Left lung (tissue), 4 donors: ENCODE measurements at regions not wholly inside any gene's neighbourhood (a gene's known extent, or its start where the extent isn't known, plus 50 kb on each side); places are given as distances from the start of the nearest gene placed in this dataset.

Source experiments
- ATAC-seq: fragments of 200-7000 bp; cut with Tn5 transposase; one replicate; pipeline ENCODE4 v1.9.1; 2020; ENCODE audit warnings: moderate library complexity
- DNase-seq, 4 donors: peaks; one replicate each; pipeline ENCODE4 v3.0.0-alpha.2; 2013 to 2020
- H3K27ac ChIP-seq, 2 donors: fragments of 200-600 bp; sonication (generic) in 1 of 2; one replicate each; pipeline versions ENCODE4 v1.5.0 to v1.8.0; 2020 to 2021
- H3K27me3 ChIP-seq, 2 donors: fragments of 200-600 bp; sonication (generic) in 1 of 2; one replicate each; pipeline versions ENCODE4 v1.5.0 to v1.8.0; 2020 to 2021
- H3K36me3 ChIP-seq, 2 donors: fragments of 200-600 bp; sonication (generic) in 1 of 2; one replicate each; pipeline versions ENCODE4 v1.5.0 to v1.8.0; 2020 to 2021
- H3K4me1 ChIP-seq, 2 donors: fragments of 200-600 bp; one replicate each; pipeline ENCODE4 v1.8.0; 2021
- H3K4me3 ChIP-seq, 2 donors: fragments of 200-600 bp; sonication (generic) in 1 of 2; one replicate each; pipeline versions ENCODE4 v1.5.0 to v1.8.0; 2020 to 2021; ENCODE audit warnings: mild to moderate bottlenecking in 1 of 2
- H3K9me3 ChIP-seq, 2 donors: fragments of 200-600 bp; sonication (generic) in 1 of 2; one replicate each; pipeline versions ENCODE4 v1.5.0 to v1.8.0; 2020 to 2021
- intact Hi-C, 2 donors: fragments of 100-400 bp; cut with DNase I; formaldehyde crosslinking; loops; one replicate each; pipeline versions ENCODE4 v1.11.2 to v1.14.2; 2022
- TF ChIP-seq, protein P1 (sequence below), 2 donors: fragments of 200-600 bp; sonication (generic) in 1 of 2; IDR thresholded peaks; one replicate each; pipeline versions ENCODE4 v1.5.0 to v1.8.0; 2021; ENCODE audit warnings: antibody characterized with exemption in 2 of 2
- donor health status: DM: no; HTN: yes; CAD: no.
- donor health status: DM: no; HTN: no; CAD: no.

DNA sequence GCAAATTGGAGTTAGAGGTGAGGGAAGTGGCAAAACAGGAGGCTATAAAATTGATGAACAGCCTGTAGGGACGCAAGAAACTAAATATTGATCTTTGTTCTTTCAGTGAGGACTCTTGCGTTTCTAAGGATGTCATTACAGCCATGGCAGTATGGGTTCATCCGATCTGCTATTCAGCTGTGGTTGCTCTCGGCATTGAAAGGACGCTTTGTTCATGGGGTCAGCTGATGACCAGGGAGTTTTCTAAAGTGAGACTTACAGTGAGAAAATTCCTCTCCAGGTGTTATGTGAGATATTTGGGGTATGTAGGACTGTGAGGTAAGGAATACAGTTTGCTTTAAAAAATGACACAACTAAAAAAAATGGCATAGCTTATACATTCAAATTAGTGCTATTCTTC, 52.7 kb upstream of the PELI1 start:
- Histone ChIP-seq H3K36me3 (no peaks in the 10 kb centered on the region), H3K4me1 (peaks cover 6 to 17% of the 10 kb centered on the region in 2 donors), H3K9me3 (no peaks in the 10 kb centered on the region), H3K4me3 (no peak overlapping the region), H3K27ac (no peak overlapping the region), H3K27me3 (no peaks in the 10 kb centered on the region)
- DNase-seq = no peak
- intact Hi-C loops = no loop called here
- no peak for ATAC-seq
- TF ChIP-seq, protein P1, sequence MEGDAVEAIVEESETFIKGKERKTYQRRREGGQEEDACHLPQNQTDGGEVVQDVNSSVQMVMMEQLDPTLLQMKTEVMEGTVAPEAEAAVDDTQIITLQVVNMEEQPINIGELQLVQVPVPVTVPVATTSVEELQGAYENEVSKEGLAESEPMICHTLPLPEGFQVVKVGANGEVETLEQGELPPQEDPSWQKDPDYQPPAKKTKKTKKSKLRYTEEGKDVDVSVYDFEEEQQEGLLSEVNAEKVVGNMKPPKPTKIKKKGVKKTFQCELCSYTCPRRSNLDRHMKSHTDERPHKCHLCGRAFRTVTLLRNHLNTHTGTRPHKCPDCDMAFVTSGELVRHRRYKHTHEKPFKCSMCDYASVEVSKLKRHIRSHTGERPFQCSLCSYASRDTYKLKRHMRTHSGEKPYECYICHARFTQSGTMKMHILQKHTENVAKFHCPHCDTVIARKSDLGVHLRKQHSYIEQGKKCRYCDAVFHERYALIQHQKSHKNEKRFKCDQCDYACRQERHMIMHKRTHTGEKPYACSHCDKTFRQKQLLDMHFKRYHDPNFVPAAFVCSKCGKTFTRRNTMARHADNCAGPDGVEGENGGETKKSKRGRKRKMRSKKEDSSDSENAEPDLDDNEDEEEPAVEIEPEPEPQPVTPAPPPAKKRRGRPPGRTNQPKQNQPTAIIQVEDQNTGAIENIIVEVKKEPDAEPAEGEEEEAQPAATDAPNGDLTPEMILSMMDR (IDR thresholded peaks at IDR 0.05) = no peak

DNA sequence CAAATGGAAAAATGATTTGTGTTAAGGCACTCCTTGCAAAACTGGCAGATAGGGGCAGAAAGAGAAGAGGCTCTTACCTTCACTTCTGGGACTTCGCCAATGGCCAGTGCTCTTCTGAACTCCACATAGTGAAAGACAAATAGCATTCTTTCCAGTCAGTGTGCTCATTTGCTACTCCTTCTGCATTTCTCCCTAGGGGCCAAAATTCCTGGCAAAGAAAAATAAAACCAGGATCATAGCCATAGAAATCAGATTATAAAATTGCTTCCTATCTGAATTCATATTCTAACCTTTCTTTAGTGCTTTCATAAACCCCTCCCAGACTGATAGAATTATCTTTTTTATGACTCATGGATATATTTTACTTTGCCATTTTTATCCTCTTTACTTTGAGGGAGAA, 56.9 kb upstream of the PELI1 start:
- Histone ChIP-seq H3K27me3 (no peaks in the 10 kb centered on the region), H3K27ac (peak overlapping the region; percentile 15 to 83), H3K4me1 (peaks cover 26 to 31% of the 10 kb centered on the region in 2 donors), H3K9me3 (no peaks in the 10 kb centered on the region), H3K4me3 (no peak overlapping the region), H3K36me3 (no peaks in the 10 kb centered on the region)
- ATAC-seq (peak; percentile 36), DNase-seq (no peak)
- intact Hi-C loops = no loop called here
- TF ChIP-seq, protein P1 (IDR thresholded peaks at IDR 0.05) = no peak

DNA sequence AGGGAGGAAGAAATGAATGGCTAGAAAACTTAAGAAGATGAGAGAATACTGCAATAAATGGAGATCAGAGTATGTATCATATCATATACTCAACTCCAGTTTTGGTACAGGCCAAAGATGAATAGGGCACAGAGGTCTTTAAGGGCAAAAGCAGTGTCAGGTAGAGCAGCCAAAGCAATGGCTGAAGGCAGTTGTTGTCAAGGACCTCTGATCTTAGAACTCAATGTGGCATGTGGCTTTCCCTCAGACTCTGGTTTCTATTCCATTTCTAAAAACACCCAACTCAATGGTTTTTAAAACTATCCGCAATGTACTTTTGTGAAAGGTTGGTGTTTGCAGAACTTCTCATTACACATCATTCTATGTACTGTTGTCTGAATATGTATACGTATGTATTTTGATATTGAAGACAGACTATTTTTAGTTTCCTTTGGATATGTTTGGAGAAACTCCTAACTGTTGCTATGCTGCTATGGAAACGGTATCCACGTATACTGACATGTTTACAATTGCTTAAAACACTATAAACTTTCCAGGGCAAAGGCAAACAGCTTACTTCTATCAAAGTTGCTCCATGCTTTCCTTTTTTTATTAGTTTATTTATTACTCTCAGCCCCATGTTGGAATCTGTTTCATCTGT, 58.1 kb upstream of the PELI1 start:
- no peak overlapping the region for H3K4me3 ChIP-seq
- H3K9me3 ChIP-seq = no peaks in the 10 kb centered on the region
- peaks cover 26 to 31% of the 10 kb centered on the region in 2 donors for H3K4me1 ChIP-seq
- H3K27me3 ChIP-seq = no peaks in the 10 kb centered on the region
- intact Hi-C loops = no loop called here
- DNase-seq (peak in 2 of 4 donors; percentile 91 to 94), ATAC-seq (peak; percentile 64)
- TF ChIP-seq, protein P1 (IDR thresholded peaks at IDR 0.05) = no peak
- H3K36me3 ChIP-seq = no peaks in the 10 kb centered on the region
- H3K27ac ChIP-seq = peak overlapping the region; percentile 83 to 90

DNA sequence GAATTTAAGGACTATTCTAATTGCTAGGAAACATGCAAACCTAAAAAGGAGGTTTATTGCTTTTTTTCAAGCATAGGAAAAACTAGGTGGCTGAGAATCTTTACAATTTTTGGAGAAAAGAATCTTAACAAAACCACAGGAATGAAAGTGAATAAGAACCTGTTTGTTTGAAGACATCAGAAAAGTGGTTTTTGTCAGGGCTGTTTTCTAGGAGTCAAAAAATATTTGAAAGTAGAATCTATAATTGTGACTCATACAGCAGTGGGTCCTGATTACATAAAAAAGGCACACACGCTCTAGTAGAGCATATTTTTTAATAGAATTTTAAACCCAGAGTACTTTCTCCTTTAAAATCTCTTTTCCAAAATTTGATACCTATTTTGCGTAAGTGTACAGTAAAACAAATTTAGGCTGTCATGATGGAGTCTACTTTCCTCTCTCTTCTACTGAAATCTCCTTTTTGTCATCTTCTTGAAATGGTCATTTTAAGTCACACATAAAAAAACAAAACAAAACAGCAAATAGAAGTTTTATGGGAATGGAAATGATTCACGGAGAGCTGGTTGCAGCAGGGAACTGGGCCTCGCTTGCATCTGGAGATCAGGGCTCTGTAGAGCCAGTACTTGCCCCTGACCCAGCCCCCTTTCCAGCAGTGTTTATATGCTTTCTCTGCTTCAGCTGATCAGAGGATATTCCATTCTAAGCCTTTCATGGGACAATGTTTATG, 59.1 kb upstream of the PELI1 start:
- H3K36me3 ChIP-seq = no peaks in the 10 kb centered on the region
- peaks cover 26 to 31% of the 10 kb centered on the region in 2 donors for H3K4me1 ChIP-seq
- ATAC-seq = peak; percentile 57
- H3K4me3 ChIP-seq = no peak overlapping the region
- peak overlapping the region; percentile 83 to 90 for H3K27ac ChIP-seq
- H3K27me3 ChIP-seq = no peaks in the 10 kb centered on the region
- DNase-seq = no peak
- intact Hi-C loops = no loop called here
- no peaks in the 10 kb centered on the region for H3K9me3 ChIP-seq
- TF ChIP-seq, protein P1 (IDR thresholded peaks at IDR 0.05) = no peak

DNA sequence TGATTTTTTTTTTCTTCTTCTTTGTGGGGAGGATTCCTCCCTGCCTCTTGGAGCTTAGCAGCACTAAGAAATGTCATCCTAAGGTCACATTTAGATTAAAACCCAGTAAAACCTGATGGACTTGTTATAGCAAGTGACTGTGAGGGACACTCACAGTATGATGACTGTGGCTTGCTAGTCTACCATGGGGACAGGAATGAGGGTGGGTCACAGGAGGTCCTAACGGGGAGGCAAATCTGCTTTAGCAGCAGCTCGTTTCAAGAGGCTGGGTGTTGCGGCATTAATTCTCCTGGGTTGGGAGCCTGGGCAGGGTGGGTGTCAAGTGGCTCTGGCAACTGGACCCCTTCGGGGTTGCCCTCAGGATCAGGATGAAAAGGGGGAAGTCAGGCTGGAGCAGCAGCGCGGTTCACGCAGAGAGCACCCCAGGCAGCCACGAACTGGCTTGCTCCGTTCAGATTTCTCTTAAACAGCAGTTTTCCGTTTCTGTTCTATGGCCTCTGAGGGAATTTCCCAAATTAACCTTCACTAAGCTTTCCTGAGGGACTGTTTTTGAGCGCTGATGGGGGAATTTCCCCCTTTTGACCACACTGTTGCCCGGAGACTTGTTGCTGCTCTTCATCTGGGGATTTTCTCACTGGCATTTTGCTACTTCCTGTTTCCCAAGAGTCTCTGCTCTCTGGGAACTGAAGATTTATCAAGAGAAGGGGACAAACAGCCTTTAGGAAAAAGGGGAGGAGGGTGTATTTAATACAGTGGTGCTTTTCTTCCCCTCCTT, 59.8 kb upstream of the PELI1 start:
- peak overlapping the region in 1 of 2 donors; percentile 16 for H3K4me3 ChIP-seq
- ATAC-seq (peak; percentile 51), DNase-seq (peak; percentile 59 to 86 (median 68))
- H3K4me1 ChIP-seq = peaks cover 26 to 31% of the 10 kb centered on the region in 2 donors
- H3K27me3 ChIP-seq = no peaks in the 10 kb centered on the region
- intact Hi-C loops = loop anchor here in 1 of 2 donors (2.0 kb wide), 1 partner anchor 39 kb away; no protein-coding TSS in a partner anchor
- no peaks in the 10 kb centered on the region for H3K36me3 ChIP-seq
- TF ChIP-seq, protein P1 (IDR thresholded peaks at IDR 0.05) = no peak
- H3K9me3 ChIP-seq = no peaks in the 10 kb centered on the region
- H3K27ac ChIP-seq = peak overlapping the region; percentile 83 to 90
